HEK293 (cell line): ENCODE measurements at regions not wholly inside any gene's neighbourhood (a gene's known extent, or its start where the extent isn't known, plus 50 kb on each side); places are given as distances from the start of the nearest gene placed in this dataset.

Experiments
- CTCF ChIA-PET: fragments of 350-600 bp; formaldehyde crosslinking; extraction: SDS; loops from one replicate; lab custom pipeline; 2021; ENCODE audit warnings: antibody characterized with exemption; lab: Yijun Ruan, JAX
- POLR2A ChIA-PET: fragments of 300-600 bp; formaldehyde crosslinking; extraction: SDS; loops from one replicate; lab custom pipeline; 2020; ENCODE audit warnings: antibody characterized with exemption, inconsistent platforms; lab: Yijun Ruan, JAX
- H3K27ac ChIP-seq: fragments of 200-500 bp; sonication (Bioruptor generic); 2 replicates; pipeline ENCODE4 v1.5.1; 2014; ENCODE audit warnings: low read depth, low read length, control low read depth, inconsistent platforms; ENCODE audit errors: extremely low read depth
- H3K36me3 ChIP-seq, 2 experiments: fragments of 200-500 bp in 1 of 2; sonication (Bioruptor generic) in 1 of 2; 1 replicate in 1 of 2; 2 replicates in 1 of 2; pipeline ENCODE4 v1.5.1; 2014 to 2017; ENCODE audit warnings: inconsistent platforms in 2 of 2, low read length in 2 of 2; ENCODE audit not compliant: control insufficient read depth in 2 of 2, insufficient read depth in 1 of 2
- H3K4me1 ChIP-seq: fragments of 200-500 bp; sonication (Bioruptor generic); 2 replicates; pipeline ENCODE4 v1.5.1; 2014; ENCODE audit warnings: mild to moderate bottlenecking, low read length, inconsistent platforms; ENCODE audit not compliant: control insufficient read depth, insufficient read depth
- H3K4me3 ChIP-seq: 2 replicates; pipeline ENCODE4 v1.5.1; 2011; ENCODE audit warnings: low read depth, mild to moderate bottlenecking, control low read depth, low read length, moderate library complexity
- H3K9me3 ChIP-seq: fragments of 200-500 bp; sonication (Bioruptor generic); 2 replicates; pipeline ENCODE4 v1.5.1; 2014; ENCODE audit warnings: low read depth, low read length, inconsistent platforms; ENCODE audit not compliant: control insufficient read depth, insufficient read depth
- GLIS1 ChIP-seq: fragments of 450-650 bp; formaldehyde crosslinking; IDR thresholded peaks from 2 replicates; pipeline ENCODE4 v1.5.1; 2016; ENCODE audit warnings: missing biosample characterization, missing genetic modification characterization
- KLF8 ChIP-seq: fragments of 450-650 bp; formaldehyde crosslinking; IDR thresholded peaks from 2 replicates; pipeline ENCODE4 v1.5.1; 2016; ENCODE audit warnings: missing biosample characterization, missing genetic modification characterization
- PRDM1 ChIP-seq: fragments of 450-650 bp; formaldehyde crosslinking; IDR thresholded peaks from 2 replicates; pipeline ENCODE4; 2016; ENCODE audit warnings: missing biosample characterization, missing genetic modification characterization
- RBAK ChIP-seq: fragments of 450-650 bp; formaldehyde crosslinking; IDR thresholded peaks from 2 replicates; pipeline ENCODE4 v1.5.1; 2016; ENCODE audit warnings: missing biosample characterization, missing genetic modification characterization
- SCRT2 ChIP-seq: fragments of 450-650 bp; formaldehyde crosslinking; IDR thresholded peaks from 2 replicates; pipeline ENCODE4 v1.5.1; 2016; ENCODE audit warnings: missing biosample characterization, missing genetic modification characterization
- YY1 ChIP-seq: fragments of 450-650 bp; formaldehyde crosslinking; IDR thresholded peaks from 2 replicates; pipeline ENCODE4 v1.5.1; 2018; ENCODE audit warnings: missing biosample characterization, missing genetic modification characterization
- ZFP3 ChIP-seq: fragments of 450-650 bp; formaldehyde crosslinking; IDR thresholded peaks from 2 replicates; pipeline ENCODE4 v1.5.1; 2016; ENCODE audit warnings: low read depth, missing biosample characterization, missing genetic modification characterization
- ZNF155 ChIP-seq: fragments of 450-650 bp; formaldehyde crosslinking; IDR thresholded peaks from 2 replicates; pipeline ENCODE4 v1.5.1; 2016; ENCODE audit warnings: missing biosample characterization, missing genetic modification characterization
- ZNF280D ChIP-seq: fragments of 450-650 bp; formaldehyde crosslinking; IDR thresholded peaks from 2 replicates; pipeline ENCODE4 v1.5.1; 2016; ENCODE audit warnings: missing biosample characterization, missing genetic modification characterization
- ZNF366 ChIP-seq: fragments of 450-650 bp; formaldehyde crosslinking; conservative IDR thresholded peaks from 2 replicates; pipeline ENCODE4 v1.5.1; 2016; ENCODE audit warnings: missing biosample characterization, missing genetic modification characterization
- ZNF48 ChIP-seq: fragments of 450-650 bp; formaldehyde crosslinking; IDR thresholded peaks from 2 replicates; pipeline ENCODE4 v1.5.1; 2016; ENCODE audit warnings: missing biosample characterization, missing genetic modification characterization
- ZNF521 ChIP-seq: fragments of 450-650 bp; formaldehyde crosslinking; IDR thresholded peaks from 2 replicates; pipeline ENCODE4 v1.5.1; 2017; ENCODE audit warnings: missing biosample characterization, mild to moderate bottlenecking, missing genetic modification characterization
- ZNF555 ChIP-seq: fragments of 450-650 bp; formaldehyde crosslinking; conservative IDR thresholded peaks from 2 replicates; pipeline ENCODE4 v1.5.1; 2017; ENCODE audit warnings: missing biosample characterization, mild to moderate bottlenecking, missing genetic modification characterization, inconsistent platforms
- ZNF623 ChIP-seq: fragments of 450-650 bp; formaldehyde crosslinking; IDR thresholded peaks from 2 replicates; pipeline ENCODE4 v1.5.1; 2016; ENCODE audit warnings: missing biosample characterization, missing genetic modification characterization
- ZNF677 ChIP-seq: fragments of 450-650 bp; IDR thresholded peaks from 2 replicates; pipeline ENCODE4 v1.5.0; 2018; ENCODE audit warnings: missing biosample characterization, mild to moderate bottlenecking, missing genetic modification characterization, moderate library complexity
- ZNF843 ChIP-seq: fragments of 450-650 bp; formaldehyde crosslinking; IDR thresholded peaks from 2 replicates; pipeline ENCODE4 v1.5.1; 2016; ENCODE audit warnings: missing biosample characterization, missing genetic modification characterization
- ZSCAN4 ChIP-seq: fragments of 450-650 bp; formaldehyde crosslinking; IDR thresholded peaks from 2 replicates; pipeline ENCODE4 v1.5.1; 2017; ENCODE audit warnings: missing biosample characterization, missing genetic modification characterization
- TF ChIP-seq, protein P1 (sequence below): fragments of 450-650 bp; formaldehyde crosslinking; IDR thresholded peaks from 2 replicates; pipeline ENCODE4 v1.5.1; 2016; ENCODE audit warnings: missing biosample characterization, missing genetic modification characterization

GRCh38 chr10:36278176-36278575 lies 636.1 kb upstream of the FZD8 start (continued):
- TF ChIP-seq ZNF280D (tag by site-specific recombination), result no peak
- TF ChIP-seq ZNF366 (tag by site-specific recombination), result no peak
- TF ChIP-seq ZNF677, result no peak

GRCh38 chr10:36277459-36277858 lies 635.4 kb upstream of the FZD8 start:
- H3K36me3 ChIP-seq, result no peaks in the 10 kb centered on the region
- ChIA-PET CTCF (no interaction called here), POLR2A (no interaction called here)
- H3K9me3 ChIP-seq, result no peaks in the 10 kb centered on the region
- no peak overlapping the region for H3K27ac ChIP-seq
- H3K4me3 ChIP-seq, result no peak overlapping the region
- TF ChIP-seq ZNF366 (tag by site-specific recombination) (peak; percentile 62), ZNF155 (tag by site-specific recombination) (no peak), PRDM1 (tag by site-specific recombination) (peak; percentile 61)
- no peaks in the 10 kb centered on the region for H3K4me1 ChIP-seq

DNA sequence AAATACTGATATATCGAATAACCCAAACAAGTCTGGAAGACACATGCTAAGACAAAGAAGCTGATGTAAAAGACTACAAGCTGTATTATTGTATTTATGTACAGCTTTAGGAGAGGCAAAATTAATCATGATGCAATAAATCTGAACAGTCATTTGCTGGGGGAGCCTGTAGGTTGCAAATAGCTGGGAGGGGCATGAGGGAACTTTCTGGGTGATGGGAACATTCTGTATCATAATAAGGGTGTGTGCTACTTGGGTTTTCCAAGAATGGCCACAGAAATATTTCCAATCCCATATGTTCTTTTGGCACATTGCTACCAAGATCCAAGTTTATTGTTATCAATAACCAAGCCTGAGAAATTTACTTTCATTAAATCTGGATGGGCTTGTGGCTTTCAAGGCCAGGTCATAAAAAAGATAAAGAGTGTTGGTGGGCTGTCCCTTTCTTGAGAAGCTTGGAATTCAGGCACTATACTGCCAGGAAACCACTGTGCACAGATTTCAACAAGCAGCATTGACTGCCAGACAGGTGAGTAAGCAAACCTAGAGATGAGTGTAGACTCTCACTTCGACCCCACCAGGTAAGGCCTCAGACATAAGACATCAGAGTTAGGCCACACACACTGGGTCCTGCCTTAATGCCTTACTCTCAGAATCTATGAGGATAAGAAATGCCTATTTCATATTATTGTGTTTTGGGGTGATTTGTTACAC lies 629.7 kb upstream of the FZD8 start:
- H3K4me3 ChIP-seq, result no peak overlapping the region
- H3K36me3 ChIP-seq, result no peaks in the 10 kb centered on the region
- ChIA-PET POLR2A (no interaction called here), CTCF (interaction anchor here (0.6 to 0.9 kb wide), 2 partner anchors 637 to 1176 kb away, joined by 3 read pairs; no protein-coding TSS in a partner anchor)
- no peak overlapping the region for H3K27ac ChIP-seq
- no peaks in the 10 kb centered on the region for H3K4me1 ChIP-seq
- H3K9me3 ChIP-seq, result no peaks in the 10 kb centered on the region
- TF ChIP-seq SCRT2 (tag by site-specific recombination) (no peak), ZNF555 (tag by site-specific recombination) (no peak), ZSCAN4 (tag by site-specific recombination) (no peak), YY1 (tag by site-specific recombination) (no peak), PRDM1 (tag by site-specific recombination) (no peak), ZNF48 (tag by site-specific recombination) (no peak), ZFP3 (tag by site-specific recombination) (no peak), ZNF521 (tag by site-specific recombination) (no peak), ZNF843 (tag by site-specific recombination) (no peak), GLIS1 (tag by site-specific recombination) (no peak), KLF8 (tag by site-specific recombination) (no peak), RBAK (tag by site-specific recombination) (no peak), ZNF623 (tag by site-specific recombination) (no peak)
- TF ChIP-seq, protein P1, sequence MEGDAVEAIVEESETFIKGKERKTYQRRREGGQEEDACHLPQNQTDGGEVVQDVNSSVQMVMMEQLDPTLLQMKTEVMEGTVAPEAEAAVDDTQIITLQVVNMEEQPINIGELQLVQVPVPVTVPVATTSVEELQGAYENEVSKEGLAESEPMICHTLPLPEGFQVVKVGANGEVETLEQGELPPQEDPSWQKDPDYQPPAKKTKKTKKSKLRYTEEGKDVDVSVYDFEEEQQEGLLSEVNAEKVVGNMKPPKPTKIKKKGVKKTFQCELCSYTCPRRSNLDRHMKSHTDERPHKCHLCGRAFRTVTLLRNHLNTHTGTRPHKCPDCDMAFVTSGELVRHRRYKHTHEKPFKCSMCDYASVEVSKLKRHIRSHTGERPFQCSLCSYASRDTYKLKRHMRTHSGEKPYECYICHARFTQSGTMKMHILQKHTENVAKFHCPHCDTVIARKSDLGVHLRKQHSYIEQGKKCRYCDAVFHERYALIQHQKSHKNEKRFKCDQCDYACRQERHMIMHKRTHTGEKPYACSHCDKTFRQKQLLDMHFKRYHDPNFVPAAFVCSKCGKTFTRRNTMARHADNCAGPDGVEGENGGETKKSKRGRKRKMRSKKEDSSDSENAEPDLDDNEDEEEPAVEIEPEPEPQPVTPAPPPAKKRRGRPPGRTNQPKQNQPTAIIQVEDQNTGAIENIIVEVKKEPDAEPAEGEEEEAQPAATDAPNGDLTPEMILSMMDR (tag by site-specific recombination), result no peak
